C4-2B (cell line): ENCODE measurements at regions not wholly inside any gene's neighbourhood (a gene's known extent, or its start where the extent isn't known, plus 50 kb on each side); places are given as distances from the start of the nearest gene placed in this dataset.

Experiments used
- ZFX ChIP-seq: fragments of 450-650 bp; IDR thresholded peaks from 2 replicates; pipeline ENCODE4 v1.6.1; 2017
- TF ChIP-seq, protein P1 (sequence below): fragments of 450-650 bp; conservative IDR thresholded peaks from 2 replicates; pipeline ENCODE4 v1.5.1; 2017; ENCODE audit warnings: mild to moderate bottlenecking

DNA sequence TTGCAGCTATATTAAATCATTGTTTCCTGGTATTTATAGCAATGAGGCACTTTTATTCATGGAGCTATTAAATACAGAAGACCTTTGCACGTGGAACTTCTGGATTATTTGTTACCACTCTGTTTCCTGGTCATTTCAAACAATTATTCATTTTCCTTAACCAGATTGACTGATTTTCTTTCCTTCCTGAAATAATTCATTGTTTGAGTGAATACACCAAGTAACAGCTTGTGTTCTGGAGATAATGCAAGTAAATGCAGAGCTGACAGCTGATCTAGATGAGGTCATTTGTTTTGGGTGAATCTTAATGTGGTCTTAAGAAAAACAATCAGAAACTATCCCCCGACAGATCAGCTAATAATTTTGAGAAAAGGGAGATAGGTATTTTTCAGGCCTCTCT lies 497.7 kb downstream of the KIF20B start:
- TF ChIP-seq, protein P1, sequence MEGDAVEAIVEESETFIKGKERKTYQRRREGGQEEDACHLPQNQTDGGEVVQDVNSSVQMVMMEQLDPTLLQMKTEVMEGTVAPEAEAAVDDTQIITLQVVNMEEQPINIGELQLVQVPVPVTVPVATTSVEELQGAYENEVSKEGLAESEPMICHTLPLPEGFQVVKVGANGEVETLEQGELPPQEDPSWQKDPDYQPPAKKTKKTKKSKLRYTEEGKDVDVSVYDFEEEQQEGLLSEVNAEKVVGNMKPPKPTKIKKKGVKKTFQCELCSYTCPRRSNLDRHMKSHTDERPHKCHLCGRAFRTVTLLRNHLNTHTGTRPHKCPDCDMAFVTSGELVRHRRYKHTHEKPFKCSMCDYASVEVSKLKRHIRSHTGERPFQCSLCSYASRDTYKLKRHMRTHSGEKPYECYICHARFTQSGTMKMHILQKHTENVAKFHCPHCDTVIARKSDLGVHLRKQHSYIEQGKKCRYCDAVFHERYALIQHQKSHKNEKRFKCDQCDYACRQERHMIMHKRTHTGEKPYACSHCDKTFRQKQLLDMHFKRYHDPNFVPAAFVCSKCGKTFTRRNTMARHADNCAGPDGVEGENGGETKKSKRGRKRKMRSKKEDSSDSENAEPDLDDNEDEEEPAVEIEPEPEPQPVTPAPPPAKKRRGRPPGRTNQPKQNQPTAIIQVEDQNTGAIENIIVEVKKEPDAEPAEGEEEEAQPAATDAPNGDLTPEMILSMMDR = no peak
- no peak for TF ChIP-seq ZFX
